NCI-H748 (cell line): ENCODE measurements at regions not wholly inside any gene's neighbourhood (a gene's known extent, or its start where the extent isn't known, plus 50 kb on each side); places are given as distances from the start of the nearest gene placed in this dataset.

Experiments used
- DNase-seq: peaks from one replicate; lab custom pipeline; 2025; ENCODE audit not compliant: unreplicated experiment; lab: John Stamatoyannopoulos, UW

DNA sequence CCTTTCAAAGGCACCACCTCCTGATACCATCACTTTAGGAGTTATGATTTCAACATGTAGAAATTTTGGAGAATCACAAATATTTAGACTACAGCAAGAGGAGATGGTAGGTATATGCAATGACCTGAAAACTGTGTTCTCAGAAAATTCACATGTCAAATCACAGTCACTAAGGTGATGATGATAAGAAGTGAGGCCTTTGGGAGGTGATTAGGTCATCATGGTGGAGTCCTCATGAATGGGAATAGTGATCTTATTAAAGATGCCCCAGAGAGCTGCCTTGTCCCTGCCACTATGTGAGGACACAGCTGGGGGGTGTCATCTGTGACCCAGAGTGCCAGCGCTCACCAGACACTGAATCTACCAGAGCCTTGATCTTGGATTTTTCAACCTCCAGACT, 513.5 kb upstream of the TUSC1 start:
- DNase-seq: no peak

DNA sequence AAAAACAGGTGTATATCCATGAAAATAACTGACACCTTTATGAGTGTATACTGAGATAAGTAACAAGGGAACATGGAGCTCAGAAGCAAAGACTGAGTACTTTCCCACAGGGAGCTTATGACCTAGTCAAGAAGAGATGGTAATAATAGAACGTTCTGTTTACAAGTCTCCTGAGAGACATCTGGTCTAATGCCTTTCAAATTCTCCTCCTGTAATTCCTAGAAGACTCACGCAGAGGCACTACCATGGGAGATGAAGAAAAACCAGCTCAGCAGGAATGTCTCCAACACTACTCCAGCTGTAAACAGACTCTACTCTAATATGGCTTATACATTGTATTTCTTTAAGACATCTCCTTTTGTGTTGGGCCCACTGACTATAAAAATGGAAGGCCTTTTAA, 503.6 kb upstream of the TUSC1 start:
- DNase-seq: no peak

DNA sequence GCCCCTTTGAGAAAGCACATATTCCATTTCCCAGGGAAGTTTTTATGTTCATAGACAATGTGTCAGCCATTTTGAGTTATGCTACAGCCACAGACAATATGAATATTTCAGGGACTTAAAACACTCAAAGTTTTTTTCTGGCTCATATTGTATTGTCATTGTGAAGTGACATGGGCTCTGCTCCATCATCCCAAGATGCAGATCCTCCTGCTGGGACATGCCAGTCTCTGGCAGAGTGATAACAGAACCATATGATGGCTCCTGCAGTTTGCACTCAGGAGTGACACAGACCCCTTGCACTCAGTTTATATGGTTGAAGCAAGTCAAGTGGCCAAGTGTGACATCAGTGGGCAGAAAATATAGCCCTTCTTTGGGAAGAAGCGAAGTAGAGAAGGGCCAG, 498.4 kb upstream of the TUSC1 start:
- DNase-seq: no peak

DNA sequence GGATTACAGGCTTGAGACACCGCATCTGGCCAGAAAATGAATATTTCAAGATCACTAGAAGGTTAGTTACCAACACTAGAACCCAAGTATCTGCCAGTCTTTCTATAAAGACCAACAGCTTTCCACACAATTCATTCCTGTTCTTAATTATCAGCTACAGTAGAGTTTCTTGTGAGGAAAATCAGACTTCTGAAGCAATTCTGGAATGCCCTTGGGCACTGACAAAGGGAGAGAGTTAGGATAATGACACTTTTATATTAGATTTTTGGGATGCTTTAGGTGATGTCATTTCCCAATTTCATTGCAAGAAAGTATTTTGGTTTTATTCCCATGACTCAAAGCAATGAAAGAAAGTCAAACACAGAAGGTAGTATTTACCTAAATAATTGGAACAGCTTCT, 497.0 kb upstream of the TUSC1 start:
- DNase-seq: no peak

DNA sequence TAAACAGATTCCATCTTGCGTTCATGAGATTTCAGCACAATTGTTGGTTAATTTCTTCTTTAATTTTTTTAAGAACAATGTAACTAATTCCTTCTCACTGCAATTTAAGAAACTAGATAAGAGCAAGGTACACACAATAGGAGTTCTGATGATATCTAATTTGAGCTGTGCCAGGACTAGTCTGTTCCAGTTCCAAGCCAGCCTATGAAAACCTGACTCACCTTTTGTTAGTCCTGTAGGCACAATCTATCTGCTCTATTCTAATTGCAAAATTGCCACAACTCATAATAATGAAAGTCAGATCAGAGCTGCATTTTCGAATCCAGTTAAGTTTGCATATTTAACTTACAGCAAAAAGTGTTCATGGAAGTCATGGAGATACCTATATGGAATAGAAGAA, 494.1 kb upstream of the TUSC1 start:
- no peak for DNase-seq

DNA sequence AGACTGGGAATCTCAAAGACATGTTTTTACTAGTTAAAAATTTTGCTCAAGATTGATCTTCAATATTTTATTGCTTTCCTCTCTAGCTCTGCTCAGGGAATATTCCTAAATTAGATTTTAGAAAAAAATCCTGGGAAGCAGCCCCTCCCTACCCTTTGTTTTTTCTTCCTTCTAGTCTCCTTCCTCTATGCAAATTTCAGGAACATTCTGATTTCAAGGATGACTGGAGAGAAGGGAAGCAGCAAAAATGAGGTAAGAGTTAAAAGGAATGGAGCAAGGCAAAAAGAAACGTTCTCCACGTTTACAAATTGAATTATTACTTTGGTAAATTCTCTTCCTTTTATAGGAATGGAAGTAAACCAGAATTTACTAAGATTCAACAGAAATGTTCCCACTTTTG, 493.4 kb upstream of the TUSC1 start:
- no peak for DNase-seq

DNA sequence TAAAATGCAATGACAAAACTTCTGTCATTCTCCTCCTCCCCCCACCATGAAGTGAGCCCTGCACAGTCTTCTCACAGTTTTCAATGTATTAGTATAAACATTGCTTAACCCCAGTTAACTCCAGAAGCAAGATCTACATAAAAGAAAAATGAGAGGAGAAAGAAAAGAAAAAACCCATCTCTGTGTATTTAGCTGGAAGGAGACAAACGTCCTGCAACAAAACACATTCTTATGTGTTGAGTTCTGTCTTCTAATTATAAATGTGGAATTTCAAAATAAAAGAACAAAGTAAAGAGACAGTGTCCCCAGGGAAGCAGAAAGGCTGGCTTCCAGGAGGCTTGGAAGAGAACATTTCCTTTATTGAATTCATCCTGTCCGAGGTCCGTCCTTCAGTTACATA, 491.9 kb upstream of the TUSC1 start:
- no peak for DNase-seq

DNA sequence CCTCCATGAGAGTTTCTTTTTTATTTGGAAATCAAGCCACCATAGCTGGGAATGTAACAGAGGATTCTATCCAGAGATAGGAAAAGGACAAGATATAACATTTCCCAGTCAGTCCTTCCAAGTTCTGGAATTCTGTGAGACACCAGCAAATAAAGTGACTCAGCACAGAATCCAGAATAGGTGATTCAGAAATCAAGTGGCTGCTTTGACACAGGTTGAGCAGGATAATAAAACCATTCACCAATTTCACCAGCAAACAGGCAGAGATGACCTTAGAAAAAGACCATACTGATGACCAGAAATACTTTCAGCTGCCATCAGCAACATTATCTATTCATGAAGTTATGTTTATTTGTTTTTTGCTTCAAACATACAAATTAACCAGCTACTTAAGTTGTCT, 491.5 kb upstream of the TUSC1 start:
- DNase-seq: no peak

DNA sequence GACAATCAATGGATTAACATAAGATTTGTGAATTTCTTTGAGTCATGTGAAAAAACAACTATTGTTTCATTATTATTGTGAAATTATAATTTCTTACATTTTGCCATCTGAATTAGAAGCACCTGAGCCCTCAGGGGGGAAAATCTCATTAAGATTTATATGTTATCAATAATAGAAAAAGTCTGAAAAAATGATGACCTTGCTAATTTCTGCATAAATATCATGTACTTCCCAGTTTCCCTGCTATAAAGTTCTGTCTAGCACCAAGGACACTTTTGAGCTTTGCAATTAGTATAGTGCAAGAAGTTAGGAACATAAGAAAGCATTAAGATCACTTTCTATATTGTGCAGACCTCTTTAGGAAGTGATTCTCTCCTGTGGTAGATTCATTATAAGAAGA, 488.3 kb upstream of the TUSC1 start:
- DNase-seq: no peak

DNA sequence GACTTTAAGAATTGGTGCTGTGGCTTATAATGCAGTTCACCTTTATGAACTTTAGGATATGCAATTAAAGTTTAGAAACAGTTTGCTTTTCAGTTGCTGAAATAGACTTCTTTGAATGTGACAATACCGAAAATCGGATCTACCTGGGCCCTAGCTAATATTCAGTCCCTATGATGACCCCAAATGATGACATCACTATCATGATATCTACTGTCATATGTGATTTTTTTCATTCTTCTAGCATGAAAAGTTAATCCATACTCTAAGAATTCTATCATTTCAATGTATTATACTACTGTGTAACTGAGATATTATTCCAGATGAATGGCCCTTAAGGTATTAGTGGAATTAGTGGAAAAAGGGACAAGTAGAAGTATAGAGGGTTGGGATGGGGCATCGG, 487.2 kb upstream of the TUSC1 start:
- no peak for DNase-seq

DNA sequence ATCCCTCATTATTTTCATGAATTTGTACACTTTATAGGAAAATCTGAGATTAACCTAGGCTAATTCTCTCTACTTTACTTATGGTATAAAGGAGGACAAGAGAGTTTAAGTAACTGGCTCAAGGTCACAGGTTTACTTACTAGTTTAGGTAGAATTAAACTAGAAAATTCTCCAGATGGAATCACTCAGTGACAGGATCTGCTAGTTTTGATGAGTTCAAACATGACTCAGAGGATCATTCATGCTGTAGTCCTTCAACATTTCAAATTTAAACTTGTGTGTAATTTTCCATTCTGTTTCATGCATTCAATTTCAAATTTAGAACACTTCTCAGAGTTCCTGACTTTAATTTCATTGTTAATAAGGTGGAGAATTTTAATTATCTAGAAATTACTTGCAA, 485.7 kb upstream of the TUSC1 start:
- no peak for DNase-seq

DNA sequence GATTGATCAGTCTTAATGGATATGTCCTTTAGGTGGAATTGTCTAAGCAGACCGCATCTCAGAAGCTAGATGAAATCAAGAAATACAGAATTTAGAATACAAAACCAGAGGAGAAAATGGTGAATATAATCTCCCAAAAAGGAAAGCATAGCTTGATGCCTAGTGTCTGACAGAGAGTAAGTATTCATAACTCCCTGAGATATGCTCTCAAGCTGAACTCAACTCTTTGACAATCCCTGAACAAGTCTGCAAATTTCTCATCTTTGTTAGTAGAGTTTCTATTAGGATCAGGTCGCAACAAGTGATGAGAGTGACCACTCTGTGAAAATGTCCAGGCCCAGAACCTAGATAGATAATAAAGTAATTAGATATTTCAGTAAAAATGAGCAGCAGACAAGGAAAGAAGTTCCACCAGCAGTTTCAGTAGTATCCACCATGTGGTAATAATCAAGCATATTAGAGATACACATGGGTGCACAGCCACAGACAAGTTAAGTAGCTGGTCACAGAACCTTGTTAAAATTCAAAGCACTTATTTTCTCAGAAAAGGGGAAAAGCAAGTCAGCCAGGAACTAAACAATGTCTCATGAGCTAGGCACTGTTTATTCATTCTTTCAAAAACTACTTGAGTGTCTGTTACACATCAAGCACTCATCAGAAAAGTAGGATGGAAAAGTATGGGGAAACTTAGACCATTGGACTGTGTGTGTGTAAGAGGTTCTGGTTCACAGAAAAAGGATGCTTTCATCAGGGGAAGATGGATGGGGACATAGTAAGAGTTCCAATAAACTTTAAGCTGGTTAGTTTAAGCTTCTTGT, 481.5 kb upstream of the TUSC1 start:
- DNase-seq: no peak

DNA sequence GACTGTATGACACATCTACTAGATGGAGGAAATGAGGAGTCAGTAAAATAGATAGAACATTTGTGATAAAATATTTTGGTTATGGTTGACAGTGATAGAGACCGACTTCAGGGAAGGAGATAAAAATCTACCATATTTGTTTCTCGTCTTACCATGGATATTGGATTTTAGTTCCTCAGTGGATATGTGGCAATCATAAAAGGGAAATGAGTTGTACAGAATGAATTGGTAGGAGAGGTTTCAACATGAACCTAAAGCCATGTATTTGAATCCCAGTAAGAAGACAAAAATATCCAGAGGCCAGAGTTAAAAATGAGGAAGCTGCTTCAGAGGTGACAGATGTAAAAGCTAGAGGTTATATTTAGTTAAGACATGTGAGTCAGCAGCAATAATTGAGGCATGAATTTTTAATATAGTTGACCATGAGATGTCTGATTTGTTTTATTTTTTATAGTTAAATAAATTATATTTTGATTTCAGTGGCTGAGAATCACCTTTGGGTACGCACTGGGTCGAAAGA, 480.4 kb upstream of the TUSC1 start:
- DNase-seq: no peak

DNA sequence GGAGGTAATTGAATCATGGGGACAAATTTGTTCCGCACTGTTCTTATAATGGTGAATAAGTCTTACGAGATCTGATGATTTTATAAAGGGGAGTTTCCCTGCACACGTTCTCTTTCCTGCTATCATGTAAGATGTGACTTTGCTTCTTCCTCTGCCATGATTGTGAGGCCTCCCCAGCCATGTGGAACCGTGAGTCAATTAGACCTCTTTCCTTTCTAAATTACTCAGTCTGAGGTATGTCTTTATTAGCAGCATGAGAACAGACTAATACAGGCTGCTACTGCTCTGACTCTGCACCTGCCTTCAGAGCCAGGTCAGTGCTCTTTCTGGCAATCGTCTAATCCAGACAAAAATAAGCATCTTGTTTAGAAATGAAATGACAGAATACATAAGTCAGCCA, 479.2 kb upstream of the TUSC1 start:
- no peak for DNase-seq

DNA sequence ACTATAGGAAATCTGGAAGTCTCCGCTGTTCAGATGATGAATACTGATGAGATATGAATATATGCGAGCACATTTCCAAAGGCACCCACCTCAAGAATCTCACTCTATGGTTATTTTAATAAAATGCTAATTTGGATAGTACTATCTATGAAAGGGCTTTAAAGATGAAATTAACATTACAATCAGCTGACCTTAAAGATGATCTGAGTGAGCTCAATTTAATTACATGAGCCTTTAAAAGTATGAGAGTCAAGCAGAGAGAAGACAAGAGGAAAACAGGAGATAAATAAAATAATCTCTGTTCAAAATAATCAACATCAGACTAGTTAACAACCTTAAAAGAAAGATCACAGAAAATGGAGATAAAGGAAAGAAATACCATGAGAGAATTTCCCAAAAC, 474.1 kb upstream of the TUSC1 start:
- no peak for DNase-seq

DNA sequence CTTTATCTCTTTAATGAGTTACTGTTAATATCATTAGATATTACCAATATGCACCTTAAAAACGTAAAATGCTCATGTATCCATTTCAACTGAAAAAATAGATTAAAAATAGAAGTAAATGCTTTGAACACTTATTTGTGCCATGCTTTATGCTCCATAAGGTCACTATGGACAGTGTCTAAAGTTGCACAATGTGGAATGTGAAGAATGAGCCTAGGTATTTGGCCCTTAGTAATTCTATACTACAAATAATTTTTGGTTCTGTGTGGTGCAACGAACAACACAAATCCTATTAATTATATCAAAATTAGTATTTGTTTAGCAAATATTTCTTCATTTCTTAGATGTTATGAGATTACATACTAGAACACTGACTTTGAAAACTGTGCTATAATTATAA, 469.9 kb upstream of the TUSC1 start:
- no peak for DNase-seq

DNA sequence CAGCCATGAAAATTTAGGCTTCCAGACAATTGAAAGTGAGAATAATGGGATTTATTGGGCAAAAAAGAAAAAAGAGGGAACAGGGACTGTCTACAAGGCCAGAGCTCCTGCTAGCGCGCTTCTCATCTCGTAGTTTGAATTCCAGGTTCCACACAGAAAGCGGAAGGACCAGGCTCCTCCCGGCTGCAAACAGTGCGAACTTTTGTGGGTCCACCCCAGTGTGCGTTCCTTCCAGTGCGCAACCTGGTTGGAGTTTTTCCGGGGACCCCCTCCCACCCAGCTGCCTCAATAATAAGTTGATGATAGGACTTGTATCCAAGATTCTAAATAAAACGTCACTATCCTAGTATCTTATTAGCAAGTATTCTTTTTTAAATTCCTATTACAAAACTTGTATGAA, 467.7 kb upstream of the TUSC1 start:
- DNase-seq: no peak

DNA sequence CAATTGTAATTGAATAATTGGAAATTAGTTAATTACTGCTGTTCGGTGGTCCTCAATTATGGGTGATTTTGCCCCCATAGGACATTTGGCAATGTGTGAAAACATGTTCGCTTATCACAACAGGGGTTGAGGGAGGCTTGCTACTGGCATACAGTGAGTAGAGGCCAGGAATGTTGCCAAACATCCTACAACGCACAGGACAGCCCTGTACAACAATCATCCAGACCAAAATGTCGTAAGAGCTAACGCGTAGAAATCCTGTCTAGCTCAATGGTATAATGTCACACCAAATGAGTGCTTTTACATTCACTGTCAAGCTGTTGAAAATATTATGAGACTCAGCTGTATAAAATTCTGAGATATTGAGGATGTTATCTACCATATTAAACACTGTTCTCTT, 464.4 kb upstream of the TUSC1 start:
- DNase-seq: no peak

DNA sequence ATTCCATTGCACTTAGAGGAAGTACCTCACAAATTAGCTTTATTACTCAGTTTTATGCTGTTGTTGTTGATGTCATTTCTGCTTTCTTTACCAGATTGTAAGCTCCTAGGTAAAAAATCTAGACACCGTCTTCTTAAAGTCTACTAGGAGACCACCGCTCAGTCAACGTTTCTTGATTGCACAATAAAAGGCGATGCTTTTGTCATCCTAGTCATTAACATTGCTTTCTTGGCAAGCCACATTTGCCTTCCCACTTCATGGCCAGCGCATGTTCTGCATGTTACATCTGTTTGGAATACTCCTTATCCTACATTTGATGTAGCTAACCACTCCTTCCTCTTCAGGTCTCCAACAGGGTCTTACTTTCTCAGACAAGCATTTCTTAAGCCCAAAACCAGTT, 464.0 kb upstream of the TUSC1 start:
- no peak for DNase-seq

DNA sequence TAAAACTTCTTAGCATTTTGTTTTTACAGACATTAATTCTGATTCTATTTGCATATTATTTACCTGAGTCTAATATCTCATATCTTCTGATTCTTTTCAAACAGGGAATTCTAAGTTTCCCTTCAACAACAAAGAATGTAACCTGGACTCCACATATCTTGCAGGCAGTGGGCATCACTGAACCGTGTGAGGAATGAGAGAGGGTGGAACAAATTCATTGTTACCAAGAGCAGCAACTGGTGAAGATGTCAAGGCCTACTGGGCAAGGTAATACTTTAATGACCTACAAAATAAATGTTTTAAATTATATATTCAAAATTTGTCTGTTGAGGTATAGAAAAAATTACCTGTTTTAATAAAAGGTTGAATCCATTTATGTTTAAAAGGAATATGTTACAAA, 455.3 kb upstream of the TUSC1 start:
- DNase-seq: no peak

DNA sequence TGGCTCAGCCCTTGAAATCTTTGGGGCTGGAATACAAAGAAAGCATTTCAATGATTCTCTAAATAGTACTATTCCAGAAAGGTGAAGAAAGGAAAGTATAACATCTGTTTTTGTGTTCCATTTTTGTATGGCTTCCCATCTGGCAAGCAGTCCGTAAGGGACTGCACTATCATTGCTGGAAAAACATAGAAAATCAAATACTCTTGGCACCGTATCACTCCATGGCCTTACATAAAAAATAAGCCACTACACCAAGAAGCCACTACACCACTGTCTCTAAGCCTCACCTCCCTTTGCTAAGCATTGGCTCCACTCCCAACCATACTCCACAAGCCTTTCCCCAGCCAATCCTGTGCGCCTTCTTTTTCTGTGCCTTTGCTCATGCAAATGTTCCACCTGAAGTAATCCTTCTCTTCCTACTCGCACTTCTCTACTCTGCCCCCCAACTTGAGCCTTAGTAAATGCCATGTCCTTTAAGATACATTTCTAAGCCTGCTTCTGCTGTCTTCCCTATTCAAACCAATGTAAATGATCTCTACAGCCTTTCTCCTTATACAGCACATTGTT, 454.6 kb upstream of the TUSC1 start:
- no peak for DNase-seq

DNA sequence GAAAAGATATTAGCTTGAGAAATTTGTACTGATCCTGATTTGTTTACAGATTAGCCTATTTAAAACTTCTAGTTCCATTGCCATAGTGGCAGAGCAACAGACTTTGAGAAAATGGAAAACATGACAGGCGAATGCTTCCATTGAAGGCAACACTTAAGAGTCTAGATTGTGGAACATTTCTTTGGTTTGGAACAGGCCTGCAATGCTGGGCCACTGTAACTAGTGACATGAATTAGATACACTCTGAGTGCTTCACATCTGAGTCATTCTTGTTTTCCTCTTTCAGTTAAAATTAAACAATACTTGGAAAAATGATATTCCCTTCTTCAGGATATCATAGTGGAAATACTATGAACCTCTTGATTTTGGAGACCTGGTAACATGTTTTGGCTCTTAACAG, 453.6 kb upstream of the TUSC1 start:
- DNase-seq: no peak

DNA sequence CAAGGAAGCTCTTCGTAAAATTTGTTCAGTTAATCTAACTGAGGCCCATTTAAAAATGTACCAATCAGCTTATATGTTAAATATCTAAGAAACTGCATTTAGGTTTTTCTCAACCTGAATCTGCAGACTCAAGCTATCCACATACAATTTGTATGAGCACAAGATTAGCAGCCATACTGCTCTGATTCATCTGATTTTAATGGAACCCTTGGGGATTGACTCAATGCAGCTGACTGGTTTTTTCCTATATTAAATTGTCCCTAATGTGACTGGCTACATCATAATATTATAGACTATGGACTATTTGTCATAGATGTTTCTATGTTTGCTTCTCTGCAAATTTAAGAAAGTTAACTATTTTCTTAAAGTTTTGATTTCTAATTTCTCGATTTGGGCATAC, 451.0 kb upstream of the TUSC1 start:
- DNase-seq: no peak
